VCaP (cell line): ENCODE measurements at regions not wholly inside any gene's neighbourhood (a gene's known extent, or its start where the extent isn't known, plus 50 kb on each side); places are given as distances from the start of the nearest gene placed in this dataset.

Experiments used
- H3K27ac ChIP-seq: fragments of 450-650 bp; 2 replicates; pipeline ENCODE4 v1.5.1; 2017
- TF ChIP-seq, protein P1 (sequence below): fragments of 450-650 bp; conservative IDR thresholded peaks from 2 replicates; pipeline ENCODE4 v1.5.1; 2017; ENCODE audit warnings: mild to moderate bottlenecking, moderate library complexity

DNA sequence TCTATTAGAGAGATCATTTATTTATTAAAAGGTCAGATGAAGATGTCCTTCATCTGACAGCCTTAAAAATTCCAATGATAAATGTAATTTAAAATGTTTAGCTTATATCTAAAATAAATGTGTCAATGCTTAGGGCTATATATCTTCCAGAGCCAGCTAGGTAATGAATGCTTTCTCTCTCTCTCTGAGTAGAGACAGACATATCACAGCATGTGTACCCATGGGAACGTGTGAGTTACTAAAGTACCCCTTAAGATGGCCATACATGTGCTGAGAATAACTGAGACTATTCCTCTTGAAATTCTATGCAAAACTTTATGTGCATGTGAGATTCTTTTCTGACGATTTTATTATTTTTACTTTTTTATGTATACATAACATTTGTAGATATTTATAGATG lies 420.9 kb upstream of the ST6GAL2 start:
- TF ChIP-seq, protein P1, sequence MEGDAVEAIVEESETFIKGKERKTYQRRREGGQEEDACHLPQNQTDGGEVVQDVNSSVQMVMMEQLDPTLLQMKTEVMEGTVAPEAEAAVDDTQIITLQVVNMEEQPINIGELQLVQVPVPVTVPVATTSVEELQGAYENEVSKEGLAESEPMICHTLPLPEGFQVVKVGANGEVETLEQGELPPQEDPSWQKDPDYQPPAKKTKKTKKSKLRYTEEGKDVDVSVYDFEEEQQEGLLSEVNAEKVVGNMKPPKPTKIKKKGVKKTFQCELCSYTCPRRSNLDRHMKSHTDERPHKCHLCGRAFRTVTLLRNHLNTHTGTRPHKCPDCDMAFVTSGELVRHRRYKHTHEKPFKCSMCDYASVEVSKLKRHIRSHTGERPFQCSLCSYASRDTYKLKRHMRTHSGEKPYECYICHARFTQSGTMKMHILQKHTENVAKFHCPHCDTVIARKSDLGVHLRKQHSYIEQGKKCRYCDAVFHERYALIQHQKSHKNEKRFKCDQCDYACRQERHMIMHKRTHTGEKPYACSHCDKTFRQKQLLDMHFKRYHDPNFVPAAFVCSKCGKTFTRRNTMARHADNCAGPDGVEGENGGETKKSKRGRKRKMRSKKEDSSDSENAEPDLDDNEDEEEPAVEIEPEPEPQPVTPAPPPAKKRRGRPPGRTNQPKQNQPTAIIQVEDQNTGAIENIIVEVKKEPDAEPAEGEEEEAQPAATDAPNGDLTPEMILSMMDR, result no peak
- H3K27ac ChIP-seq, result no peak overlapping the region

DNA sequence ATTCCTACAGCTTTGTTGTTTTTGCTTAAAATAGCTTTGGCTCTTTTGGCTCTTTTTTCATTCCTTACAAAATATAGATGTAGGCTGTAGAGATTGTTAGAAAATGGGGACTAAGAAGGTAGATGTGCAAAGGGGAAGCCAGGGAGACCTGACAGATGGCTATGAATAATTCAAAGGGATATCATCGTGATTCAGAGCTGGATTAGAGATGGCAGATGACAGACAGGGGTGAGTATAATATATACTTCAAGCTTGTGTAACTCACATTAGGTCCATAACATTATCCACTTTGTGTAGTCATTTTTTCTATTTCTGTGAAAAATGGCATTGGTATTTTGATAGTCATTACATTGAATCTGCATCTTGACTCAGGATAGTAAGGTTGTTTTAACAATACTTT lies 422.9 kb upstream of the ST6GAL2 start:
- no peak overlapping the region for H3K27ac ChIP-seq
- TF ChIP-seq, protein P1, result no peak

GRCh38 chr2:107312240-107312639 lies 426.3 kb upstream of the ST6GAL2 start:
- H3K27ac ChIP-seq, result no peak overlapping the region
- TF ChIP-seq, protein P1, result no peak

GRCh38 chr2:107313316-107313715 lies 427.3 kb upstream of the ST6GAL2 start:
- TF ChIP-seq, protein P1, result no peak
- no peak overlapping the region for H3K27ac ChIP-seq

DNA sequence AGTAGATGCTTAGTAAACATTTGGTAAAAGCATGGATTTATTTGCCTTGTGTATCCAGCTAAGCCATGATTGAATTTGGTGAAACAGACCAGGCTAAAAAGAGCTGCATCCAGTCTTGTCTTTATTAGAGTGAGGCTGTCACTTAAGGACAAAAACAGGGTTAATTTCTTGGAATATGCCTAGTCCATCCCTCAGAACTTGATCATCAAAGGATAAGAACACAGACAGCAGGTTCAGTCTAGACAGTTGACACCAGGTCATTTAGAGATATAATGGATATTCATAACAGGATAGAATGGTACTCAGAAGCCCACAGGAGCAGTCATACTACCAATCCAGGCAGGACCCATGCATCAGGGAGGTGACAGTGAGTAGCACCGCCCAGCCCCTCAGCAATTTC lies 434.9 kb upstream of the ST6GAL2 start:
- no peak overlapping the region for H3K27ac ChIP-seq
- TF ChIP-seq, protein P1, result no peak

- TF ChIP-seq, protein P1, result no peak
Observed at GRCh38 chr2:107322416-107322815, 436.4 kb upstream of the ST6GAL2 start.

DNA sequence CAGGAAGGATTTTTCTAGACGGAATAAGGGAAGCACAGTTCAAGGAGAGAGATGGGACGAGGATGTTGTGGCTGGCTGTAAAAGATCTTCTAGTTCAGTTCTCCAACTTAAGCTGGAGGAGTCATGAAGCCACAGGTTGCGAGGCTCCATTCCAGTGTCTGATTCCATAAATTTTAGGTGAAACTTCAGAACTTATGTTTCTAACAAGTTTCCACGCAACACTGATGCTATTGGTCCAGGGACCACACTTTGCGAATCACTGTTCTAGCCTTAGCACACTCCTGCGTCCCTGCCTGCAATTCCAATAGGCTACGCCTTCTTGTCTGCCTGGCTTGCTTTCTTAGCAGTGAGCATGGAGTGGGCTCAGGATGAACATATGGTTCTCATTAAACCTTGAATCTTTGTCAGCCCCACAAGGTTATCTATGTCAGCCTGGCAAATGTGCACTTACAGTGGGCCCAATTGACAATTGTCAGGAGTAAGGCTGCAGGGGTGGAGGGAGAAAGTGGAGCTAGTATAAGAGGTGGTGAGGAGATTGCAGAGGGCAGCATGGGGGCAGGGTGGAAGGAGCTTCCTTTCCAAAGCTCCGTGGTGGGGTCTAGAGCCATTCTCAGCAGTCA lies 438.1 kb upstream of the ST6GAL2 start:
- TF ChIP-seq, protein P1, result no peak
- H3K27ac ChIP-seq, result no peak overlapping the region

More at GRCh38 chr2:107322416-107322815, 436.4 kb upstream of the ST6GAL2 start:
- no peak overlapping the region for H3K27ac ChIP-seq
